Mucosa of descending colon (tissue), 3 donors: ENCODE measurements at regions not wholly inside any gene's neighbourhood (a gene's known extent, or its start where the extent isn't known, plus 50 kb on each side); places are given as distances from the start of the nearest gene placed in this dataset.
A peak's percentile ranks its signal among the peaks of the same experiment; 100 is the strongest.

Experiments
- ATAC-seq: fragments of 200-7000 bp; cut with Tn5 transposase; one replicate; pipeline ENCODE4 v1.9.1; 2020; ENCODE audit warnings: mild to moderate bottlenecking, moderate library complexity
- DNase-seq, 3 donors: peaks; one replicate each; pipeline ENCODE4 v3.0.0-alpha.2; 2020
- H3K36me3 ChIP-seq: fragments of 200-600 bp; one replicate; pipeline ENCODE4 v1.8.0; 2021; ENCODE audit warnings: low read depth, mild to moderate bottlenecking
- H3K4me1 ChIP-seq: fragments of 200-600 bp; one replicate; pipeline ENCODE4 v1.8.0; 2021; ENCODE audit warnings: low read depth, mild to moderate bottlenecking
- H3K4me3 ChIP-seq: fragments of 200-600 bp; one replicate; pipeline ENCODE4 v1.8.0; 2021; ENCODE audit warnings: mild to moderate bottlenecking
- H3K9me3 ChIP-seq: fragments of 200-600 bp; one replicate; pipeline ENCODE4 v1.8.0; 2021; ENCODE audit warnings: mild to moderate bottlenecking
- intact Hi-C, 2 donors: fragments of 100-400 bp; cut with DNase I in 1 of 2; cut with micrococcal nuclease in 1 of 2; formaldehyde crosslinking; loops; one replicate each; pipeline versions ENCODE4 v1.11.0 to v1.11.1; 2022; cut with DNase I, micrococcal nuclease
- TF ChIP-seq, protein P1 (sequence below): fragments of 200-600 bp; IDR thresholded peaks from one replicate; pipeline ENCODE4 v1.8.0; 2022; ENCODE audit warnings: antibody characterized with exemption, mild to moderate bottlenecking
- donor health status: DM: no; HTN: no; CAD: no; lungs with moderate emphysema.
- donor health status: DM: no; HTN: no; CAD: no.
- donor health status: DM: no; HTN: yes; CAD: no.

- Histone ChIP-seq H3K9me3 (no peaks in the 10 kb centered on the region), H3K4me1 (no peaks in the 10 kb centered on the region), H3K36me3 (no peaks in the 10 kb centered on the region), H3K4me3 (no peak overlapping the region)
- DNase-seq = peak in 2 of 3 donors; percentile 41 to 65
- intact Hi-C loops = no loop called here
- TF ChIP-seq, protein P1, sequence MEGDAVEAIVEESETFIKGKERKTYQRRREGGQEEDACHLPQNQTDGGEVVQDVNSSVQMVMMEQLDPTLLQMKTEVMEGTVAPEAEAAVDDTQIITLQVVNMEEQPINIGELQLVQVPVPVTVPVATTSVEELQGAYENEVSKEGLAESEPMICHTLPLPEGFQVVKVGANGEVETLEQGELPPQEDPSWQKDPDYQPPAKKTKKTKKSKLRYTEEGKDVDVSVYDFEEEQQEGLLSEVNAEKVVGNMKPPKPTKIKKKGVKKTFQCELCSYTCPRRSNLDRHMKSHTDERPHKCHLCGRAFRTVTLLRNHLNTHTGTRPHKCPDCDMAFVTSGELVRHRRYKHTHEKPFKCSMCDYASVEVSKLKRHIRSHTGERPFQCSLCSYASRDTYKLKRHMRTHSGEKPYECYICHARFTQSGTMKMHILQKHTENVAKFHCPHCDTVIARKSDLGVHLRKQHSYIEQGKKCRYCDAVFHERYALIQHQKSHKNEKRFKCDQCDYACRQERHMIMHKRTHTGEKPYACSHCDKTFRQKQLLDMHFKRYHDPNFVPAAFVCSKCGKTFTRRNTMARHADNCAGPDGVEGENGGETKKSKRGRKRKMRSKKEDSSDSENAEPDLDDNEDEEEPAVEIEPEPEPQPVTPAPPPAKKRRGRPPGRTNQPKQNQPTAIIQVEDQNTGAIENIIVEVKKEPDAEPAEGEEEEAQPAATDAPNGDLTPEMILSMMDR = no peak
- ATAC-seq = peak; percentile 50
Observed at GRCh38 chr4:54384563-54384962, 155.5 kb downstream of the PDGFRA start.

DNA sequence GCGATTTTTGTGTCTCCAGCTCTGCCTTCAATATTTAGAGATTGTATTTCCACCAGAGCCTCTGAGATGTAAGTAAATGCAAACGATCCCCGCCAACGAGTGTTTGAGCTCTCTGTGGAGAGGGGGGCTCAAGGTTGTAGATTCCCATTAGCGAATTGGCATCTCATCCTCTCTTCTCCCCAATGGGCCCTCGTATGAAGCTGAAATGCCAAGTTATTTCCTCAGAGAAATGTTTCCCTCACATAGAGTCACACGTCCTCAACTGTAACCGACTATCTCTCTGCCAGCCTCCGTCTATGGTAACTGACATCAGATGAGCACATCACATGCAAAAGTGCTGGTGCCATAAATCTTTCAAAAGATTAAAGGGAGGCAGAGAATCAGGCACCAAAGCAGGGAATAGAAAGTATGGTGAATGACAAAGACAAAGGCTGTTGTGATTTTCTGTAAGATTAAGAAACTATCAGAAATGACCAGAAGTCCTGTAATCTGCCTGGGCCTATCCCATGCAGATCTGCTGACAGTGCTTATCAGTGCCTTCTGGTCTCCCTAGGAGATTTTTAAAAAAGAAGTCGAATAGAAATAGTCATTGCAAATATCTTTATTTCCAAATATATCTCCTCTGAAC lies 157.1 kb downstream of the PDGFRA start:
- Histone ChIP-seq H3K4me1 (no peaks in the 10 kb centered on the region), H3K9me3 (no peaks in the 10 kb centered on the region), H3K36me3 (no peaks in the 10 kb centered on the region), H3K4me3 (no peak overlapping the region)
- no peak for ATAC-seq
- intact Hi-C loops = no loop called here
- TF ChIP-seq, protein P1 = no peak
- DNase-seq = no peak

DNA sequence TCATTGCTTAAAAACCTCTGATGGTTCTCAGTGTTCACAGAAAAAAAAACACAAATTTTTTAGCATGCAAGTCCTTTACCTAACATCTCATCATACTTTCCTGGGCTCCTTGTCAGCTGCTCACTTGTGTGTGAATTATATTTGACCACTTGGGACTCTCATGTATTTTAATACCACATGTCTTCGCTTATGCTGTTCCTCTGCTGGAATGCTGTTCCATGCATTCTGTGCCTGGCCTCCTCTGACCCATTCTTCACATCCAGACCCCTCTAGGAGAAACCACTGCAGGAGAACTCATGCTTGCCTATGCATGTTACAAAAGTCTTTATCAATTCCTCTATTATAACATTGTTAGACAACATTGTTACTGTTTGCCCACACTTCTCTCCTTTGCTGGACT lies 157.6 kb downstream of the PDGFRA start:
- Histone ChIP-seq H3K36me3 (no peaks in the 10 kb centered on the region), H3K4me3 (no peak overlapping the region), H3K9me3 (no peaks in the 10 kb centered on the region), H3K4me1 (no peaks in the 10 kb centered on the region)
- intact Hi-C loops = no loop called here
- ATAC-seq (no peak), DNase-seq (no peak)
- TF ChIP-seq, protein P1 = no peak

DNA sequence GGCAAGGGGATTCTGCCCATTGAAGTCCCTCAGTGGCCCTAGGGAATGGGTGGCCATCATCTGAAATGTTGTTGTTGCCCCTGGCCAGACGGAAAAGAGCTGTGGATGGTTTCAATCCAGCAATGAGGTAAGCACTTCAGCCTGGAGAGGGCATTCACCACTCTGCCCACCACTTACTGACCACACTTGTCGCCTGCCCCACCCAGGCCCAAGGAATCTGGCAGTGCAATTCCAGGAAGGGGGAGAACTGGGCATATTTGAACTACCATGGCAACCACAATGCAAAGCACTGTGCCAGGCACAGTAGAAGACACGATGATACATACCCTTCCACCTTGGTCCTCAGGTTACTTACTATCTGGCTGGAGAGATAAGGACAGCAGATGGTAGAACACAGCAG lies 161.6 kb downstream of the PDGFRA start:
- no peak for ATAC-seq
- TF ChIP-seq, protein P1 = no peak
- DNase-seq = no peak

GRCh38 chr4:54391104-54391503 lies 162.0 kb downstream of the PDGFRA start:
- Histone ChIP-seq H3K4me3 (no peak overlapping the region), H3K9me3 (no peaks in the 10 kb centered on the region), H3K36me3 (no peaks in the 10 kb centered on the region), H3K4me1 (no peaks in the 10 kb centered on the region)
- ATAC-seq (no peak), DNase-seq (no peak)
- TF ChIP-seq, protein P1 = no peak
- intact Hi-C loops = no loop called here

More for the DNA sequence above, 161.6 kb downstream of the PDGFRA start:
- intact Hi-C loops = no loop called here
- no peaks in the 10 kb centered on the region for H3K9me3 ChIP-seq
- no peaks in the 10 kb centered on the region for H3K4me1 ChIP-seq
- H3K4me3 ChIP-seq = no peak overlapping the region
- H3K36me3 ChIP-seq = no peaks in the 10 kb centered on the region

- no peaks in the 10 kb centered on the region for H3K9me3 ChIP-seq
- no peak overlapping the region for H3K4me3 ChIP-seq
- DNase-seq (no peak), ATAC-seq (no peak)
- intact Hi-C loops = no loop called here
- no peaks in the 10 kb centered on the region for H3K36me3 ChIP-seq
- H3K4me1 ChIP-seq = no peaks in the 10 kb centered on the region
- TF ChIP-seq, protein P1 = no peak
Observed at GRCh38 chr4:54392479-54392878, 163.4 kb downstream of the PDGFRA start.
